DND-41 (cell line): ENCODE measurements at regions not wholly inside any gene's neighbourhood (a gene's known extent, or its start where the extent isn't known, plus 50 kb on each side); places are given as distances from the start of the nearest gene placed in this dataset.

ENCODE experiments used
- ATAC-seq: fragments of 200-7000 bp; cut with Tn5 transposase; 3 replicates; pipeline ENCODE4 v1.9.1; 2021; ENCODE audit warnings: low read depth; ENCODE audit not compliant: insufficient read depth
- DNase-seq: peaks from one replicate; pipeline ENCODE4 v3.0.0-alpha.2; 2020
- H2AFZ ChIP-seq: 2 replicates; pipeline ENCODE4 v1.6.0; 2012; ENCODE audit warnings: low read depth, low read length
- H3K27ac ChIP-seq: 2 replicates; pipeline ENCODE4 v1.5.1; 2012; ENCODE audit warnings: low read length, inconsistent platforms
- H3K27me3 ChIP-seq: fragments of 200-600 bp; sonication (generic); 2 replicates; pipeline ENCODE4 v1.6.0; 2012; ENCODE audit warnings: low read length, mild to moderate bottlenecking, inconsistent platforms; ENCODE audit not compliant: insufficient read depth, poor library complexity
- H3K36me3 ChIP-seq: 2 replicates; pipeline ENCODE4 v1.5.1; 2012; ENCODE audit warnings: low read length, inconsistent platforms; ENCODE audit not compliant: insufficient read depth
- H3K4me1 ChIP-seq: 2 replicates; pipeline ENCODE4 v1.5.1; 2012; ENCODE audit warnings: mild to moderate bottlenecking, low read length; ENCODE audit not compliant: insufficient read depth
- H3K4me2 ChIP-seq: 2 replicates; pipeline ENCODE4 v1.6.0; 2012; ENCODE audit warnings: mild to moderate bottlenecking, moderate library complexity, low read length, inconsistent platforms; ENCODE audit not compliant: insufficient read depth
- H3K4me3 ChIP-seq, 2 experiments: fragments of 200-600 bp in 1 of 2; shearing (Covaris generic) in 1 of 2; 2 replicates each; pipeline ENCODE4 v1.5.1; 2012 to 2016; ENCODE audit warnings: inconsistent platforms in 2 of 2, low read length in 2 of 2, mild to moderate bottlenecking in 2 of 2, low read depth in 1 of 2, moderate library complexity in 1 of 2
- H3K79me2 ChIP-seq: 2 replicates; pipeline ENCODE4 v1.6.0; 2012; ENCODE audit warnings: low read length, inconsistent platforms; ENCODE audit not compliant: insufficient read depth
- H3K9ac ChIP-seq: 2 replicates; pipeline ENCODE4 v1.6.0; 2012; ENCODE audit warnings: low read depth, mild to moderate bottlenecking, inconsistent platforms, low read length, moderate library complexity
- H3K9me3 ChIP-seq: 2 replicates; pipeline ENCODE4 v1.5.1; 2012; ENCODE audit warnings: low read length, moderate library complexity, mild to moderate bottlenecking, inconsistent platforms; ENCODE audit not compliant: insufficient read depth, severe bottlenecking
- H4K20me1 ChIP-seq: 2 replicates; pipeline ENCODE4 v1.6.0; 2012; ENCODE audit warnings: low read length; ENCODE audit not compliant: insufficient read depth
- EZH2 ChIP-seq: IDR thresholded peaks from 3 replicates; pipeline ENCODE4 v1.6.1; 2012; ENCODE audit warnings: borderline replicate concordance, low read depth, mild to moderate bottlenecking, moderate library complexity, low read length, inconsistent platforms; ENCODE audit not compliant: severe bottlenecking
- TF ChIP-seq, protein P1 (sequence below): IDR thresholded peaks from 2 replicates; pipeline ENCODE4 v1.5.1; 2012; ENCODE audit warnings: borderline replicate concordance, low read length, moderate library complexity, mild to moderate bottlenecking; ENCODE audit not compliant: poor library complexity, severe bottlenecking; ENCODE audit errors: extremely low read depth

DNA sequence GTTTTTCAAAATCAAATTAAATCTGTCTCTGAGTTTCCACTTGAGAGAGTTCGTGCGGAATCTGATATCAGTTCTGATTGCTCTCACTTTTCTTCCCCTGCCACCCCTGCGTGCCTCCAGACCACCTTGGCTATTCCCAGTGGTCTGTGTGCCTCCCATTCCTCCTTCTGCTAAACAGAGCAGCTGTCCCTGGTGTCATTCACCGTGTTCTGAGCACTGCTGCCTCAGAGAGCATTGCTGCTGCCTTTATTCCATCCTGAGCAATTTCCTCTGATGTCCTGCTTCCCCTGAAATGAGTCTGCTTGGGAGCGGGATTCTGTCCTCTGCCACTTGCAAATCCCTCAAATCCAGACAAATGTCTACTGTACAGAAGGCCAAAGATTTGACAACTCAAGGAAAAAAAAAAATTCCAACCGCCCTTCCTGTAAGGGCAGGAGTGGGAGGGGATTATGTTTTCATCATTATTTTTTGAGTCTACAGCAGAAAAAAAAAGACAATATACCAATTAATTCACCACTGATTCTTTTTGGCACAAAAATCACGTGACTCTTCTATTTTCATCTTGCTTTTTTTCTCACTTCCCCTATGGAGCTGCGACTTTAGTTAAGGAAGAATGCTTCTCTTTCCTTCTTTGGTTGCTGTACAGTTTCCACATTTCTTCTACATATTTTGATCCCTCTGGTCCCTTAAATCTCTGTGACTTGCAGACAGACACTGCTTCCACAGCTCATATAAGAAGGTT, 833.0 kb downstream of the EPHA7 start:
- ATAC-seq = no peak
- Histone ChIP-seq H3K79me2 (no peaks in the 10 kb centered on the region), H3K9me3 (no peaks in the 10 kb centered on the region), H3K4me1 (no peaks in the 10 kb centered on the region), H3K4me2 (no peak overlapping the region), H3K27ac (no peak overlapping the region), H3K36me3 (no peaks in the 10 kb centered on the region), H3K4me3 (no peak overlapping the region), H3K27me3 (no peaks in the 10 kb centered on the region), H3K9ac (no peak overlapping the region), H2AFZ (no peak overlapping the region), H4K20me1 (no peaks in the 10 kb centered on the region)
- TF ChIP-seq, protein P1, sequence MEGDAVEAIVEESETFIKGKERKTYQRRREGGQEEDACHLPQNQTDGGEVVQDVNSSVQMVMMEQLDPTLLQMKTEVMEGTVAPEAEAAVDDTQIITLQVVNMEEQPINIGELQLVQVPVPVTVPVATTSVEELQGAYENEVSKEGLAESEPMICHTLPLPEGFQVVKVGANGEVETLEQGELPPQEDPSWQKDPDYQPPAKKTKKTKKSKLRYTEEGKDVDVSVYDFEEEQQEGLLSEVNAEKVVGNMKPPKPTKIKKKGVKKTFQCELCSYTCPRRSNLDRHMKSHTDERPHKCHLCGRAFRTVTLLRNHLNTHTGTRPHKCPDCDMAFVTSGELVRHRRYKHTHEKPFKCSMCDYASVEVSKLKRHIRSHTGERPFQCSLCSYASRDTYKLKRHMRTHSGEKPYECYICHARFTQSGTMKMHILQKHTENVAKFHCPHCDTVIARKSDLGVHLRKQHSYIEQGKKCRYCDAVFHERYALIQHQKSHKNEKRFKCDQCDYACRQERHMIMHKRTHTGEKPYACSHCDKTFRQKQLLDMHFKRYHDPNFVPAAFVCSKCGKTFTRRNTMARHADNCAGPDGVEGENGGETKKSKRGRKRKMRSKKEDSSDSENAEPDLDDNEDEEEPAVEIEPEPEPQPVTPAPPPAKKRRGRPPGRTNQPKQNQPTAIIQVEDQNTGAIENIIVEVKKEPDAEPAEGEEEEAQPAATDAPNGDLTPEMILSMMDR = no peak
- TF ChIP-seq EZH2 = no peak
- no peak for DNase-seq

GRCh38 chr6:92582211-92582610, 837.1 kb downstream of the EPHA7 start:
- TF ChIP-seq, protein P1 = no peak
- TF ChIP-seq EZH2 = no peak
- H2AFZ ChIP-seq = no peak overlapping the region
- H3K79me2 ChIP-seq = no peaks in the 10 kb centered on the region
- H3K27me3 ChIP-seq = no peaks in the 10 kb centered on the region
- H3K9me3 ChIP-seq = no peaks in the 10 kb centered on the region
- no peak for ATAC-seq
- no peak overlapping the region for H3K4me2 ChIP-seq
- H4K20me1 ChIP-seq = no peaks in the 10 kb centered on the region
- no peaks in the 10 kb centered on the region for H3K4me1 ChIP-seq
- H3K27ac ChIP-seq = no peak overlapping the region
- H3K4me3 ChIP-seq = no peak overlapping the region
- DNase-seq = no peak
- H3K9ac ChIP-seq = no peak overlapping the region
- no peaks in the 10 kb centered on the region for H3K36me3 ChIP-seq

DNA sequence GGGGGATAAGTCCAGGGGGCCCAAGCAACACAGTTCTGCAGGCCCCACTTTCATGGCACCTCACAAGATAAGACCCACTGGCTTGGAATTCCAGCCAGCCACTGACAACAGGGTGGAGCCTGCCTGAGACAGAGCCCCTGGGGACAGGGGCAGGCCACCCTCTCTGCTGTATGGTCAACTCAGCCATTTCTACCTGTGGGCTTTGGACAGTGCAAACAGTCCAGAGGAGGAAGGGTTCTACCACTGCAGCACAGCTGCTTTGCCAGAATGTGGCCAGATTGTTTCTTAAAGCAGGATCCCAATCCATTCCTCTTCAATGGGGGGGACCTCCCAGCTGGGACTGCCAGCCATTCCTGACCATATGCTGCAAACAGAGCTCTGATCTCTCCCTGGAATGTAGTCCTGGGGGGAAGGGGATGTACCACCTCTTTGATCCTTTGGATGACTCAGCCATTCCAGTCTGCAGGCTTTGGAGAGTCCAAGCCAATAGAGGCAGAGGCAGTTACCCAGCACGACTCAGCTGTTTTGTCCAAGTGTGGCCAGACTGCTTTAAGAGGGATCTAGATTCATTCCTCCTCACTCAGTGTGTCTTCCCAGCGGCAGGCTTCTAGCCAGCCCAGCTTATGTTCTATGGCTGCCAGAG, 842.2 kb downstream of the EPHA7 start:
- TF ChIP-seq, protein P1 = no peak
- TF ChIP-seq EZH2 = no peak
- no peak overlapping the region for H3K9ac ChIP-seq
- H3K27ac ChIP-seq = no peak overlapping the region
- H4K20me1 ChIP-seq = no peaks in the 10 kb centered on the region
- no peak overlapping the region for H2AFZ ChIP-seq
- H3K4me2 ChIP-seq = no peak overlapping the region
- H3K4me1 ChIP-seq = no peaks in the 10 kb centered on the region
- no peak for DNase-seq
- H3K36me3 ChIP-seq = no peaks in the 10 kb centered on the region
- H3K4me3 ChIP-seq = no peak overlapping the region
- no peak for ATAC-seq
- H3K79me2 ChIP-seq = no peaks in the 10 kb centered on the region
- no peaks in the 10 kb centered on the region for H3K9me3 ChIP-seq
- no peaks in the 10 kb centered on the region for H3K27me3 ChIP-seq
